HG03159 (cell line): ENCODE measurements at regions not wholly inside any gene's neighbourhood (a gene's known extent, or its start where the extent isn't known, plus 50 kb on each side); places are given as distances from the start of the nearest gene placed in this dataset.
"Not testable (repeated sequence)": the region's sequence is repeated elsewhere in the genome, so short reads cannot be mapped to it uniquely, and the experiment has no call there.

Experiments
- ATAC-seq: cut with Tn5 transposase; IDR thresholded peaks from one replicate; pipeline ENCODE4 v1.9.1; 2021; ENCODE audit warnings: mild to moderate bottlenecking, moderate library complexity; ENCODE audit not compliant: unreplicated experiment

- no peak for ATAC-seq
These were observed 57.4 kb upstream of the ZBTB20 start for GRCh38 chr3:115204475-115204874.

DNA sequence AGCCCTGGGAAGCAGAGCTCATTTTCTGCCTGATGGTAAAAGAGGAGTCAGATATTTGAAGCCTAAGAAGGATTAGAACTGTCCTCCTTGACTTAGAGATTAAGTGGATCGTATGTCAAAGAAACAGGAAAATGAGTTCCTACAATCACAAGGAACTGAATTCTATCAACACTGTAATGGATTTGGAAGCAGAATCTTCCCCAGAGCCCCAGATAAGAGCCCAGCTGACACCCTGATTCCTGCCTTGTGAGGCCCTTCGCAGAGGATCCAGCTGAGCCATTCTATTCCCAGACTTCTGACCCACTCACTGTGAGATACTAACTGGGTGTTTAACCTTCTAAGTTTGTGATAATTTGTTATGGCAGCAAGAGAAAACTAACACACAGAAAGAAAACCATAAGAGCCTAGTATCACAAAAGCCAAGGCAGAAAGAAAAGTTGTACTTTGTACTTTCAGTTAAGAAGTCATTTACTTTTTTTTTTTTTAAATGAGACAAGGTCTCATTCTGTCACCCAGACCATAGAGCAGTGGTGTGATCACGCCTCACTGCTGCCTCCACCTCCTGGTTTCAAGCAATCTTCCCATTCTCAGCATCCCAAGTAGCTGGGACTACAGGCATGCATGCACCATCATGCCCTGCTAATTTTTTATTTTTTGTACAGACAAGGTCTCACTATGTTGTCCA, 61.1 kb upstream of the ZBTB20 start:
- no peak for ATAC-seq

DNA sequence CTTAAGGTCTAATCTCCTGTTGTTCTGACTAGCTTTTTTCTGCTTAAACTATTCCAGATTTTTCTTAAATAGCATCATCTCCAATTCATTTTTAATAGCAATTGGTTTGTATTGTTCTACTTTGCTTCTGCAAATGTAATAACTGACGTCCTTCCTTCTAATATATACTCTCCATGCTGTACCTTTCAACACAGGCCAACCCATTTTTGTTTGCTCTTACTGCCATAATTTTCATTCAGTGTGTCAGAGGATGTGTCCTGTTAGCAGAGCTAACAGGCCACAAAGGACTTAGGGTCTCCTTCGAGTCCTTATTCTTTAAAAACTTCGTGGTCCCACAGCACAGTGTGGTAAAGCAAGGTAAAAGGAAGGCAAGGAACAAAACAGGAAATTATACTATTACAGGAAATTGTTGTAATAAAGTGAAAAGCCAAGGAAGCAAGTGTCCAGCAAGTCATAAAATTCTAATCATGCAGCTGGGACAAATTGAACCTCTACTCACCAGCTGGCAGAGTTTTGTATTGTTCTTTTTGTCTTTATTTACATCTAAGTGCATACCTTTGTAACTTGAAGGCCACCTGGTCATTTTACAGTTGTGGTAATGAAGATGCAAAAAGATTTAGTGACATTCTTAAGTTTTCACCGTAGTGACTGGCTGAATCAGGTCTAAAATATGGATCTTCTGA, 64.9 kb upstream of the ZBTB20 start:
- ATAC-seq: no peak

DNA sequence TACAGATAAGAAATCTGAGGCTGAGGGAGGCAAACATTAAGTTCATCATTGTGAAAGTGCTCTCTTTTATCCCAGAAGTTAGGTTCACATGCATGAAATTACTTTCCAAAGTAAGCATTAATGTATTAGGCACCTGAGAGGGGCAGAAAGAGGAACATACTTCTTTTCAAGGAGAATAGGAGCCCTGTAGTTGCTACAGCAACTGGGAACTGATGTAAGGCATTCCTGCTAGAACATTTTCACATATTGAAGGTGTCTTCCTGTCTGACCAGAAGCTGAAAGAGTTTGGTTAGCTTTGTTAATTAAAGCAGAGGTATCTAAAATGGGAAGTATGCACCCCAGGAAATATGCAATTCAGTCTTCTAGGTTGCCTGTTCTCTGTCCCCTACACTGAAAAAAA, 65.5 kb upstream of the ZBTB20 start:
- ATAC-seq: no peak

DNA sequence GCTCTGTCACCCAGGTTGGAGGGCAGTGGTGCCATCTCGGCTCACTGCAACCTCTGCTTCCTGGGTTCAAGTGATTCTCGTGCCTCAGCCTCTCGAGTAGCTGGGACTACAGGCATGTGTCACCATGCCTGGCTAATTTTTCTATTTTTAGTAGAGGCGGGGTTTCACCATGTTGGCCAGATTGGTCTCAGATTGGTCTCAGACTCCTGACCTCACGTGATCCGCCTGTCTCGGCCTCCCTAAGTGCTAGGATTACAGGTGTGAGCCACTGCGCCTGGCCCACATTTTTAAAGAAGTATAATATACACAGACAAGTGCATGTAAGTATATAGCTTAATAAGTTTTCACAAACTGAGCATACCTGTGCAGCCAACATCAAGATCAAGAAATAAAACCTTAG, 66.0 kb upstream of the ZBTB20 start:
- not testable (repeated sequence) for ATAC-seq

GRCh38 chr3:115217292-115217677, 70.2 kb upstream of the ZBTB20 start:
- ATAC-seq: no peak

- ATAC-seq: peak; percentile 53
These were observed 70.8 kb upstream of the ZBTB20 start for GRCh38 chr3:115217678-115218451.

GRCh38 chr3:115218859-115219258, 71.8 kb upstream of the ZBTB20 start:
- ATAC-seq: no peak

- ATAC-seq: no peak
These were observed 77.6 kb upstream of the ZBTB20 start for GRCh38 chr3:115224687-115225086.

- ATAC-seq: no peak
These were observed 79.9 kb upstream of the ZBTB20 start for GRCh38 chr3:115226844-115227445.

DNA sequence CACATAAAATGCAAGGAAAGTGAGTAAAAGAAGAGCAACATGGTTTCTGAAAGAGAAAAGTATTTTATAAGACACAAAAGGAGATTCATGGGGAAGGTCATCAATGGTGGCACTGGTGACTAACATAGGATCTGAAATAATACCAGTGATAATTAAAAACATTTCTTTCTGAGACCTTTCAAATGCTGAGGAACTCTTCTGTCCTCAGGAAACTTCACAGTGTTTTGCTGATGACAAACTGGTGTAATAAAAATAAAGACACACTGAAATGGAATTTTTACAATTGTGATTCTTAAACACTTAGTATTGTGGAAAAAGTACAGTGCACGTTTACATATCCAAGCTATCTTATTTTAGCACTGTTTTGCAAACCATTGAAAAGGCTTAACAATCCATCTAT, 80.4 kb upstream of the ZBTB20 start:
- no peak for ATAC-seq

GRCh38 chr3:115228266-115228665, 81.2 kb upstream of the ZBTB20 start:
- ATAC-seq: no peak

DNA sequence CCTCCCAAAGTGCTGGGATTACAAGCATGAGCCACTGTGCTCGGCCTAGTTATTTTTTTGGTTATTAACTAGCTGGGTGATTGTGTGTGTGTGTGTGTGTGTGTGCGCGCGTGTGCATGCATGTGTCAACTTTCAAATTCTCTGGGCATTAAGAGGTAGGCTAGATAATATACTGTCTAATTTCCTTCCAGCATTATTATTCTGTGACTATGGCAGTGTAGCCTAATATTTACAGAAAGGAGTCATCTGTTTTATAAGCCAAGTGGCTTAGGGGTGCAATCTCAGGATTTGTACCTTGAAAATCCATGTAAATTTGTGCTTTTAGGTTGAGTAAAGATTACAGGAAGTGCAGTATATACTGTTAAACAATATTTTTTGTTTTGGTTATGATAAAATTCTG, 85.1 kb upstream of the ZBTB20 start:
- no peak for ATAC-seq

DNA sequence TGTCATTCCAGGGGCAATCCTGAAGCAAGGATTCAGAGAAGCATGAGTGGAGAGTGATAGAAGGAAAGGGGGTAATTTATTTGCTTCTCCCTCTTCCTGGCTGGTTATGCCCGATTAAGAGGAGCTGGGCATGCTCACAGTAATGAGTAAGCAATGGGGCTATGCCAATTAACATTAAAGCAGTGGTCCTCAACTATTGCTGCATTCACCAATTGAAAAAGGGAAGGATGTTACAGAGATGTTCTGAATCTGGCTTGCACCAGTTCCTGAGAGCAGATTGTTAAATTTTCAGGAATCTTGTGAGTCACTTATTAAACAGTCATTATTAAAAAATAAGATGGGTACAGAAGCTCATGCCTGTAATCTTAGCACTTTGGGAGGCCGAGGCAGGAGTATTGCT, 85.9 kb upstream of the ZBTB20 start:
- no peak for ATAC-seq

DNA sequence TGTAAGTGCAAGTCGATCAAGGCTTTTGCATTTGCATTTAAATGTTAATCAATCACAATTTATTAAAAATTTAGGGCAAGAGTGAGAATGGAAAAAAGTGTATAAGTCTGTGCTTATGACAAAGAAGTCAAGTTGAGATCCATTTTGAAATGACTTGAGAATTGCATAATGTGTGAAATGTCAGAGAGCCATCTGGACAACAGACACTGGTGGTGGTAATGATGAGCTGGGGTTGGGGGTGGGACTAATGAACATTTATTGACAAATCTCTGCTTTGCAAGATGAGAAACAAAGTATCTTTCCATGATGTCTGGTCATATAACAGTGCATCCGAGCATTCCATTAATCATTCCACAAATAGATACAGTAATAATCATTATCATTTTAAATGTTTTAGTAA, 89.4 kb upstream of the ZBTB20 start:
- no peak for ATAC-seq

- ATAC-seq: no peak
These were observed 92.6 kb upstream of the ZBTB20 start for GRCh38 chr3:115239717-115240116.

DNA sequence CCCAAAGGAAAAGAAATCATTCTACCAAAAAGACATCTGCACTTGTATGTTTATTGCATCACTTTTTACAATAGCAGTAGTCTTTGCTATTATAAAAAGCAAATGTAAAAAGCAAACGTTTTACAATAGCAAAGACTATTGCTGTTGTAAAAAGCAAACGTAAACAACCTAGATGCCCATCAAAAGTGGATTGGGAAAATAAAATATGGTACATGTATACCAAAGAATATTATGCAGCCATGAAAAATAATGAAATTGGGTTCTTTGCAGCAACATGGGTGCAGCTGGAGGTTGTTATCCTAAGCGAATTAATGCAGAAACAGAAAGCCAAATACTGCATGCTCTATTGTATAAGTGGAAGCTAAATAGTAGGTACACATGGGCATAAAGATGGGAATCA, 97.3 kb upstream of the ZBTB20 start:
- ATAC-seq: no peak

DNA sequence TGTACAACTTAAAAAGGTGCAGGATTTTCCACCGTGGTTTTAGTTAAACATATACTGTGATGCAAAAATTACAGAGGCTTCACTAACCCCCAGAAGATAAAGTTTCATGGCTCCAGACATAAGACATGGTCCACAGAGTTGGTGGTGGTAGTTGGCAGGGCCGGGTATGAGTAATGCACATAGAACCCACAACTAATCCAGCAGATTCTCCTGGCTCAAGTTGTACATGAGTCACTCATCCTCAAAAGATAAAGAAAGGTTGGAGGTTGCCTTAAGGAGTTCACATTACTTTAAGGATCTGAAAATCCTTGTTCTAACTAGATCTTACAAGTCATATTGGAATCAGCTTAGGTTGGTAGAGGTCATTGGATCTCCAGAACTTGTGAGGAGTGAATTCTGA, 98.3 kb upstream of the ZBTB20 start:
- ATAC-seq: no peak

DNA sequence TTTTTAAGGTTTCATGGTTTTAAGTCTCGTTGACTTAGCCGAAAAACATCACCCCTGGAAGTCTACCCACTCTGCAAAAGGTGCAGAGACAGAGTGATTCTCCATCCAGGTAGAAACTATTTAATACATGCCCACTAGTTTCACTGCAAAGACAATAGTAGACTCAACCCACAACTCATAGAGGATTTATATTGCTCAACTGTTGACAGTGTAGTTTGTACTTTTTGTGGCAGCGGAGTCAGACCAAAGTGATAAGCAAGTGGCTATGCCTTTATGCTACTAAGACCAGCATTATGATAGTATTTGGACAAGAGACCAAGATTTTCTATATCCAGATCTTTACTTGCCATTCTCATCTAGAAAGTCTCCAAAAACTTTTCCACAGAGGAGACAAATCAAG, 98.8 kb upstream of the ZBTB20 start:
- no peak for ATAC-seq

GRCh38 chr3:115246461-115247020, 99.5 kb upstream of the ZBTB20 start:
- ATAC-seq: no peak

- ATAC-seq: no peak
These were observed 101.2 kb upstream of the ZBTB20 start for GRCh38 chr3:115248274-115248673.
